SK-N-MC (cell line): ENCODE measurements at regions not wholly inside any gene's neighbourhood (a gene's known extent, or its start where the extent isn't known, plus 50 kb on each side); places are given as distances from the start of the nearest gene placed in this dataset.

Experiments used
- EZH2 ChIP-seq: fragments of 200-600 bp; sonication (generic); IDR thresholded peaks from one replicate; pipeline ENCODE4 v1.6.1; 2017; ENCODE audit warnings: antibody characterized with exemption
- POLR2AphosphoS5 ChIP-seq: IDR thresholded peaks from 2 replicates; pipeline ENCODE4 v1.6.1; 2012; ENCODE audit warnings: mild to moderate bottlenecking, low read depth, low read length, borderline replicate concordance

DNA sequence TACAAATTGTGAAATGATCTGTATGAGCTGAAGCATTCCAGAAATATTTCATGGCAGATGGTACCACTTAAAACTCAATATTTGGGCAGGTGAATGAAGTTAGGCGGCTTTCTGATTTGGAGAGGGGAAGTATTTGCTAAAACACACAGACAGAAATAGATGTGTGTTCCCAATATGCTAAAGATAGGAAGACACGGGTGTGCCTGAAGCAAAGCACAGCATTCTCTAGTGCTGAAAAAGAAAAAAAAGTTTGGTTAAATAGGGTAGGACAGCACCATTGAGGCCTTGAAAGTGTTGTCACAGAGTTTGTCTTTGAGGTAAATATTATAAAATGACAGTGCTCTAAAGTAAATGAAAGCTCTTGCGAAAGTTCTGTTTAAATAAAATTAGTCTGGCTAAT, 252.2 kb upstream of the HSF2 start:
- no peak for TF ChIP-seq POLR2AphosphoS5
- TF ChIP-seq EZH2: no peak
